IMR-90 (cell line): ENCODE measurements at regions not wholly inside any gene's neighbourhood (a gene's known extent, or its start where the extent isn't known, plus 50 kb on each side); places are given as distances from the start of the nearest gene placed in this dataset.

ENCODE experiments used
- ATAC-seq: fragments of 200-7000 bp; cut with Tn5 transposase; 2 replicates; pipeline ENCODE4 v1.9.1; 2020; ENCODE audit warnings: low read depth, mild to moderate bottlenecking, moderate library complexity
- BruUV-seq: library from RNA; stranded (reverse); fragments of 400-500 nt; replicated peaks from 2 replicates; lab custom pipeline; 2021; lab: Mats Ljungman, UMichigan
- CTCF ChIA-PET: fragments of 300-600 bp; formaldehyde crosslinking; extraction: SDS; loops from one replicate; lab custom pipeline; 2021; ENCODE audit warnings: antibody characterized with exemption; lab: Yijun Ruan, JAX
- POLR2A ChIA-PET: fragments of 300-600 bp; sonication (Branson Sonifier 250); formaldehyde crosslinking; loops from one replicate; lab custom pipeline; 2022; ENCODE audit warnings: antibody characterized with exemption; ENCODE audit not compliant: unreplicated experiment; lab: Charles Lee
- DNase-seq: peaks from one replicate; pipeline ENCODE4 v3.0.0; 2013
- H2AFZ ChIP-seq: replicated peaks from 2 replicates; pipeline ENCODE3; 2013; ENCODE audit warnings: low read length, mild to moderate bottlenecking; ENCODE audit not compliant: poor library complexity
- H2AK5ac ChIP-seq: 2 replicates; pipeline ENCODE4 v1.6.1; 2013; ENCODE audit warnings: low read depth, low read length, inconsistent platforms
- H2AK9ac ChIP-seq: replicated peaks from 2 replicates; pipeline ENCODE3; 2013; ENCODE audit warnings: mild to moderate bottlenecking, low read depth, low read length, moderate library complexity; ENCODE audit not compliant: poor library complexity
- H2BK120ac ChIP-seq: 2 replicates; pipeline ENCODE4 v1.6.1; 2013; ENCODE audit warnings: low read depth, low read length, inconsistent platforms
- H2BK15ac ChIP-seq: 3 replicates; pipeline ENCODE4 v1.6.1; 2013; ENCODE audit warnings: low read depth, low read length, inconsistent platforms
- H2BK20ac ChIP-seq: 2 replicates; pipeline ENCODE4 v1.6.1; 2013; ENCODE audit warnings: low read depth, mild to moderate bottlenecking, inconsistent platforms, low read length, moderate library complexity
- H2BK5ac ChIP-seq: 2 replicates; pipeline ENCODE4 v1.6.1; 2013; ENCODE audit warnings: mild to moderate bottlenecking, low read depth, low read length, inconsistent platforms; ENCODE audit not compliant: poor library complexity, severe bottlenecking
- H3K14ac ChIP-seq: replicated peaks from 2 replicates; pipeline ENCODE4 v1.6.1; 2013; ENCODE audit warnings: low read depth, low read length, inconsistent platforms
- H3K18ac ChIP-seq: 2 replicates; pipeline ENCODE4 v1.6.1; 2013; ENCODE audit warnings: low read depth, low read length, control low read depth
- H3K23ac ChIP-seq: 2 replicates; pipeline ENCODE4 v1.6.1; 2013; ENCODE audit warnings: low read depth, low read length, inconsistent platforms
- H3K27ac ChIP-seq: 2 replicates; pipeline ENCODE4 v1.5.1; 2013; ENCODE audit warnings: mild to moderate bottlenecking, control low read depth, low read length; ENCODE audit not compliant: insufficient read depth
- H3K27me3 ChIP-seq: 2 replicates; pipeline ENCODE4 v1.6.1; 2013; ENCODE audit warnings: low read length; ENCODE audit not compliant: control insufficient read depth, insufficient read depth
- H3K36me3 ChIP-seq: 2 replicates; pipeline ENCODE4 v1.6.1; 2013; ENCODE audit warnings: low read length, mixed read lengths; ENCODE audit not compliant: control insufficient read depth, insufficient read depth
- H3K4ac ChIP-seq: 2 replicates; pipeline ENCODE4 v1.6.1; 2013; ENCODE audit warnings: low read depth, low read length, inconsistent platforms
- H3K4me1 ChIP-seq: 2 replicates; pipeline ENCODE4 v1.6.1; 2013; ENCODE audit warnings: low read length, mixed read lengths; ENCODE audit not compliant: control insufficient read depth, insufficient read depth
- H3K4me2 ChIP-seq: 2 replicates; pipeline ENCODE4 v1.6.1; 2013; ENCODE audit warnings: low read depth, mild to moderate bottlenecking, control low read depth, low read length, moderate library complexity
- H3K4me3 ChIP-seq: 2 replicates; pipeline ENCODE4 v1.5.1; 2013; ENCODE audit warnings: low read depth, mild to moderate bottlenecking, control low read depth, low read length, moderate library complexity; ENCODE audit not compliant: insufficient read depth
- H3K56ac ChIP-seq: 2 replicates; pipeline ENCODE4 v1.6.1; 2013; ENCODE audit warnings: low read length, inconsistent platforms; ENCODE audit not compliant: insufficient read depth; ENCODE audit errors: extremely low read depth
- H3K79me1 ChIP-seq, 2 experiments: 2 replicates each; pipeline ENCODE4 v1.6.1; 2013; ENCODE audit warnings: low read length in 2 of 2, inconsistent platforms in 1 of 2, low read depth in 1 of 2
- H3K9ac ChIP-seq: 2 replicates; pipeline ENCODE4 v1.6.1; 2013; ENCODE audit warnings: low read depth, low read length, control low read depth
- H3K9me1 ChIP-seq: 2 replicates; pipeline ENCODE4 v1.6.1; 2013; ENCODE audit warnings: low read length, inconsistent platforms; ENCODE audit not compliant: insufficient read depth
- H3K9me3 ChIP-seq: 2 replicates; pipeline ENCODE4 v1.6.1; 2013; ENCODE audit warnings: low read length; ENCODE audit not compliant: control insufficient read depth, insufficient read depth
- H4K20me1 ChIP-seq: 2 replicates; pipeline ENCODE4 v1.6.1; 2013; ENCODE audit warnings: low read length, inconsistent platforms; ENCODE audit not compliant: insufficient read depth
- H4K5ac ChIP-seq: 2 replicates; pipeline ENCODE4 v1.6.1; 2013; ENCODE audit warnings: mild to moderate bottlenecking, low read depth, low read length, control low read depth
- H4K8ac ChIP-seq, 2 experiments: 2 replicates each; pipeline ENCODE4 v1.6.1; 2013; ENCODE audit warnings: low read depth in 2 of 2, low read length in 2 of 2, control low read depth in 1 of 2, inconsistent platforms in 1 of 2
- H4K91ac ChIP-seq: 2 replicates; pipeline ENCODE4 v1.6.1; 2013; ENCODE audit warnings: low read depth, low read length, inconsistent platforms; ENCODE audit not compliant: insufficient read depth
- BHLHE40 ChIP-seq: fragments of 150-350 bp; IDR thresholded peaks from 2 replicates; pipeline ENCODE4 v1.6.1; 2016; ENCODE audit warnings: mild to moderate bottlenecking, low read depth, low read length
- CEBPB ChIP-seq: IDR thresholded peaks from 2 replicates; pipeline ENCODE4 v1.6.1; 2012; ENCODE audit warnings: low read depth, low read length, improper control_type of control experiment
- CHD1 ChIP-seq: IDR thresholded peaks from 2 replicates; pipeline ENCODE4 v1.6.1; 2012; ENCODE audit warnings: low read depth, low read length, improper control_type of control experiment
- ELK1 ChIP-seq: fragments of 150-350 bp; IDR thresholded peaks from 2 replicates; pipeline ENCODE4 v1.6.1; 2016; ENCODE audit warnings: low read depth, mild to moderate bottlenecking, low read length, moderate library complexity, borderline replicate concordance
- FOS ChIP-seq: fragments of 150-350 bp; IDR thresholded peaks from 2 replicates; pipeline ENCODE4 v1.6.1; 2016; ENCODE audit warnings: low read depth, low read length
- MAFK ChIP-seq: IDR thresholded peaks from 2 replicates; pipeline ENCODE4 v1.6.1; 2012; ENCODE audit warnings: low read depth, low read length, improper control_type of control experiment
- MAZ ChIP-seq: IDR thresholded peaks from 2 replicates; pipeline ENCODE4 v1.6.1; 2012; ENCODE audit warnings: low read depth, mild to moderate bottlenecking, low read length, improper control_type of control experiment, moderate library complexity, borderline replicate concordance
- MXI1 ChIP-seq: IDR thresholded peaks from 2 replicates; pipeline ENCODE4 v1.6.1; 2012; ENCODE audit warnings: low read depth, mild to moderate bottlenecking, low read length, moderate library complexity, borderline replicate concordance
- NFE2L2 ChIP-seq: fragments of 150-350 bp; IDR thresholded peaks from 2 replicates; pipeline ENCODE4 v1.6.1; 2016; ENCODE audit warnings: low read depth, mild to moderate bottlenecking, low read length
- POLR2A ChIP-seq: IDR thresholded peaks from 2 replicates; pipeline ENCODE4 v1.6.1; 2012; ENCODE audit warnings: mild to moderate bottlenecking, low read depth, low read length
- RAD21 ChIP-seq: IDR thresholded peaks from 2 replicates; pipeline ENCODE4 v1.6.1; 2012; ENCODE audit warnings: low read length, improper control_type of control experiment
- RCOR1 ChIP-seq: IDR thresholded peaks from 2 replicates; pipeline ENCODE4 v1.6.1; 2012; ENCODE audit warnings: mild to moderate bottlenecking, low read length, improper control_type of control experiment; ENCODE audit not compliant: insufficient replicate concordance
- RFX5 ChIP-seq: IDR thresholded peaks from 2 replicates; pipeline ENCODE4 v1.8.0; 2012; ENCODE audit warnings: low read depth, mild to moderate bottlenecking, low read length, moderate library complexity
- SMC3 ChIP-seq: fragments of 150-350 bp; IDR thresholded peaks from 2 replicates; pipeline ENCODE4 v1.6.1; 2016; ENCODE audit warnings: low read depth, mild to moderate bottlenecking, antibody characterized with exemption, low read length, moderate library complexity
- whole genome bisulfite sequencing, 2 experiments: methylation state at CpG; one replicate each; pipeline versions ENCODE4 v1.1.5 to v1.1.7; 2013; ENCODE audit warnings: missing lambda C conversion rate in 2 of 2; ENCODE audit not compliant: insufficient read length in 1 of 2; ENCODE audit errors: extremely low coverage in 2 of 2; 5-methylcytosine and 5-hydroxymethylcytosine counted together
- dilution Hi-C: fragments of 300-500 bp; cut with HindIII; formaldehyde crosslinking; loops from one replicate; pipeline ENCODE4 v1.14.3; 2018; ENCODE audit warnings: low sequenced_read_pairs; ENCODE audit not compliant: unreplicated experiment
- in situ Hi-C: fragments of 300-500 bp; cut with MboI; formaldehyde crosslinking; loops from 3 replicates; pipeline ENCODE4 v1.14.3; 2019; ENCODE audit warnings: low sequenced_read_pairs, inconsistent platforms, mixed read lengths
- intact Hi-C: fragments of 100-400 bp; cut with micrococcal nuclease; formaldehyde crosslinking; loops from 2 replicates; pipeline ENCODE4 v1.10.0; 2022
- TF ChIP-seq, protein P1 (sequence below): conservative IDR thresholded peaks from 2 replicates; pipeline ENCODE4 v1.5.1; 2012; ENCODE audit warnings: mild to moderate bottlenecking, low read depth, low read length, improper control_type of control experiment
- TF ChIP-seq, protein P2 (sequence below): fragments of 150-350 bp; IDR thresholded peaks from 2 replicates; pipeline ENCODE4 v1.6.1; 2017; ENCODE audit warnings: mild to moderate bottlenecking, antibody characterized with exemption, low read length, low read depth

DNA sequence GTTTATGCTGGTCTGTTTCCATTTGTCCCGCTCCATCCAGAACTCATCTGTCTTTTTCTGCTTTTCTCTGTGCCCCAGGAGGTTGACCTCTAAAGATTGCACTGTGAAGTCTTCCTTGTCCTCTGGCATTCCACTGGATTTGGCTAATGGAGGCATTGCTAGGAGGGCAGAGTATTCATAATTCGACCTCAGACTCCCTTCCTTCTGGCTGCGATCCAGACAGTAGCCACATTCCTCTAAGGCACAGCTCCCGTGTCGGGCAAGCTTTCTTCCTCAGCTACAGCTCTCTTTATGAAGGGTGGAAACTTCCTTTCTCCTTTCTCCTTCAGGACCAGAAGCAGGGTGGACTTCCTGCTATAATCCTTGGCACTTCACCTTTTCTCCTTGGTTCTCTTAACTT, 175.9 kb downstream of the BAMBI start:
- no peak overlapping the region for H2BK15ac ChIP-seq
- H2AK9ac ChIP-seq, result no peak overlapping the region
- no CpG with 5 or more reads among the region's 5 CpGs for WGBS, 2 experiments
- dilution Hi-C loops (no loop called here), in situ Hi-C loops (no loop called here), intact Hi-C loops (no loop called here)
- no peak overlapping the region for H3K4me3 ChIP-seq
- no peak overlapping the region for H2BK5ac ChIP-seq
- H2AK5ac ChIP-seq, result no peak overlapping the region
- H3K27ac ChIP-seq, result no peak overlapping the region
- no peak overlapping the region for H3K18ac ChIP-seq
- no peak overlapping the region for H3K23ac ChIP-seq
- no peak overlapping the region for H4K91ac ChIP-seq
- H3K9me1 ChIP-seq, result no peaks in the 10 kb centered on the region
- no peak overlapping the region for H3K56ac ChIP-seq
- no peak overlapping the region for H4K8ac ChIP-seq
- no peaks in the 10 kb centered on the region for H3K36me3 ChIP-seq
- ChIA-PET CTCF (no interaction called here), POLR2A (no interaction called here)
- no peak overlapping the region for H3K9ac ChIP-seq
- no peak for TF ChIP-seq POLR2A
- TF ChIP-seq NFE2L2, result no peak
- no peak for TF ChIP-seq CHD1
- TF ChIP-seq ELK1, result no peak
- no peak for TF ChIP-seq MXI1
- no peak for TF ChIP-seq RCOR1
- TF ChIP-seq RAD21, result no peak
- TF ChIP-seq, protein P1, sequence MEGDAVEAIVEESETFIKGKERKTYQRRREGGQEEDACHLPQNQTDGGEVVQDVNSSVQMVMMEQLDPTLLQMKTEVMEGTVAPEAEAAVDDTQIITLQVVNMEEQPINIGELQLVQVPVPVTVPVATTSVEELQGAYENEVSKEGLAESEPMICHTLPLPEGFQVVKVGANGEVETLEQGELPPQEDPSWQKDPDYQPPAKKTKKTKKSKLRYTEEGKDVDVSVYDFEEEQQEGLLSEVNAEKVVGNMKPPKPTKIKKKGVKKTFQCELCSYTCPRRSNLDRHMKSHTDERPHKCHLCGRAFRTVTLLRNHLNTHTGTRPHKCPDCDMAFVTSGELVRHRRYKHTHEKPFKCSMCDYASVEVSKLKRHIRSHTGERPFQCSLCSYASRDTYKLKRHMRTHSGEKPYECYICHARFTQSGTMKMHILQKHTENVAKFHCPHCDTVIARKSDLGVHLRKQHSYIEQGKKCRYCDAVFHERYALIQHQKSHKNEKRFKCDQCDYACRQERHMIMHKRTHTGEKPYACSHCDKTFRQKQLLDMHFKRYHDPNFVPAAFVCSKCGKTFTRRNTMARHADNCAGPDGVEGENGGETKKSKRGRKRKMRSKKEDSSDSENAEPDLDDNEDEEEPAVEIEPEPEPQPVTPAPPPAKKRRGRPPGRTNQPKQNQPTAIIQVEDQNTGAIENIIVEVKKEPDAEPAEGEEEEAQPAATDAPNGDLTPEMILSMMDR, result no peak
- no peak for TF ChIP-seq FOS
- no peak for TF ChIP-seq MAZ
- no peak for TF ChIP-seq CEBPB
- TF ChIP-seq SMC3, result no peak
- TF ChIP-seq MAFK, result no peak
- no peak; the same call in 1 of the 2 replicates for TF ChIP-seq BHLHE40
- TF ChIP-seq RFX5, result no peak
- TF ChIP-seq, protein P2, sequence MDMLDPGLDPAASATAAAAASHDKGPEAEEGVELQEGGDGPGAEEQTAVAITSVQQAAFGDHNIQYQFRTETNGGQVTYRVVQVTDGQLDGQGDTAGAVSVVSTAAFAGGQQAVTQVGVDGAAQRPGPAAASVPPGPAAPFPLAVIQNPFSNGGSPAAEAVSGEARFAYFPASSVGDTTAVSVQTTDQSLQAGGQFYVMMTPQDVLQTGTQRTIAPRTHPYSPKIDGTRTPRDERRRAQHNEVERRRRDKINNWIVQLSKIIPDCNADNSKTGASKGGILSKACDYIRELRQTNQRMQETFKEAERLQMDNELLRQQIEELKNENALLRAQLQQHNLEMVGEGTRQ, result no peak
- peaks cover 4% of the 10 kb centered on the region; the same call in 1 of the 2 replicates for H3K9me3 ChIP-seq
- H4K5ac ChIP-seq, result no peak overlapping the region
- no peak overlapping the region for H2BK120ac ChIP-seq
- no peak overlapping the region for H3K14ac ChIP-seq
- peaks cover 29% of the 10 kb centered on the region for H3K27me3 ChIP-seq
- H2BK20ac ChIP-seq, result no peak overlapping the region
- peaks cover 2% of the 10 kb centered on the region; the same call in 1 of the 2 replicates for H3K4me1 ChIP-seq
- DNase-seq (no peak), ATAC-seq (no peak)
- no peak overlapping the region for H3K4me2 ChIP-seq
- H4K20me1 ChIP-seq, result no peaks in the 10 kb centered on the region
- H3K79me1 ChIP-seq, result no peaks in the 10 kb centered on the region
- BruUV-seq, result no TSS peak
- H2AFZ ChIP-seq, result no peak overlapping the region
- no peak overlapping the region for H3K4ac ChIP-seq
